ENCODE measurements at regions not wholly inside any gene's neighbourhood (a gene's known extent, or its start where the extent isn't known, plus 50 kb on each side); places are given as distances from the start of the nearest gene placed in this dataset.

GRCh38 chr1:47694011-47694890, 256.4 kb downstream of the FOXD2 start:
- TF ChIP-seq, protein P1, sequence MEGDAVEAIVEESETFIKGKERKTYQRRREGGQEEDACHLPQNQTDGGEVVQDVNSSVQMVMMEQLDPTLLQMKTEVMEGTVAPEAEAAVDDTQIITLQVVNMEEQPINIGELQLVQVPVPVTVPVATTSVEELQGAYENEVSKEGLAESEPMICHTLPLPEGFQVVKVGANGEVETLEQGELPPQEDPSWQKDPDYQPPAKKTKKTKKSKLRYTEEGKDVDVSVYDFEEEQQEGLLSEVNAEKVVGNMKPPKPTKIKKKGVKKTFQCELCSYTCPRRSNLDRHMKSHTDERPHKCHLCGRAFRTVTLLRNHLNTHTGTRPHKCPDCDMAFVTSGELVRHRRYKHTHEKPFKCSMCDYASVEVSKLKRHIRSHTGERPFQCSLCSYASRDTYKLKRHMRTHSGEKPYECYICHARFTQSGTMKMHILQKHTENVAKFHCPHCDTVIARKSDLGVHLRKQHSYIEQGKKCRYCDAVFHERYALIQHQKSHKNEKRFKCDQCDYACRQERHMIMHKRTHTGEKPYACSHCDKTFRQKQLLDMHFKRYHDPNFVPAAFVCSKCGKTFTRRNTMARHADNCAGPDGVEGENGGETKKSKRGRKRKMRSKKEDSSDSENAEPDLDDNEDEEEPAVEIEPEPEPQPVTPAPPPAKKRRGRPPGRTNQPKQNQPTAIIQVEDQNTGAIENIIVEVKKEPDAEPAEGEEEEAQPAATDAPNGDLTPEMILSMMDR (IDR thresholded peaks at IDR 0.05) = no peak
- no peak for TF ChIP-seq EZH2 (IDR thresholded peaks at IDR 0.05; ENCODE audit: borderline replicate concordance, insufficient read depth, low read depth, low read length, poor library complexity, severe bottlenecking)

Measured in B cell (primary cell).